ENCODE measurements at regions not wholly inside any gene's neighbourhood (a gene's known extent, or its start where the extent isn't known, plus 50 kb on each side); places are given as distances from the start of the nearest gene placed in this dataset.
A peak's percentile ranks its signal among the peaks of the same experiment; 100 is the strongest.
"Not testable (repeated sequence)": the region's sequence is repeated elsewhere in the genome, so short reads cannot be mapped to it uniquely, and the experiment has no call there.

- DNase-seq (ENCODE audit: low spot score): no peak
Observed at GRCh38 chr4:112775801-112776200, 138.9 kb downstream of the LARP7 start.

GRCh38 chr4:112776535-112776934 is 139.6 kb downstream of the LARP7 start:
- no peak for DNase-seq (ENCODE audit: low spot score)

GRCh38 chr4:112778520-112778919 is 141.6 kb downstream of the LARP7 start:
- DNase-seq (ENCODE audit: low spot score): no peak

GRCh38 chr4:112793033-112793432 is 156.1 kb downstream of the LARP7 start:
- DNase-seq (ENCODE audit: low spot score): no peak

- no peak for DNase-seq (ENCODE audit: low spot score)
Observed at GRCh38 chr4:112800001-112800400, 163.1 kb downstream of the LARP7 start.

GRCh38 chr4:112801341-112801740 is 164.4 kb downstream of the LARP7 start:
- DNase-seq (ENCODE audit: low spot score): no peak

- DNase-seq (ENCODE audit: low spot score): no peak
Observed at GRCh38 chr4:112802780-112803179, 165.8 kb downstream of the LARP7 start.

- DNase-seq (ENCODE audit: low spot score): no peak
Observed at GRCh38 chr4:112807083-112807482, 170.1 kb downstream of the LARP7 start.

- no peak for DNase-seq (ENCODE audit: low spot score)
Observed at GRCh38 chr4:112808001-112808400, 171.1 kb downstream of the LARP7 start.

GRCh38 chr4:112813790-112814189 is 176.8 kb downstream of the LARP7 start:
- peak; percentile 35 for DNase-seq (ENCODE audit: low spot score)

GRCh38 chr4:112817933-112818593 is 181.1 kb downstream of the LARP7 start:
- peak; percentile 98 for DNase-seq (ENCODE audit: low spot score)

GRCh38 chr4:112818594-112818965 is 181.6 kb downstream of the LARP7 start:
- peak; percentile 66 for DNase-seq (ENCODE audit: low spot score)

GRCh38 chr4:112819729-112820128 is 182.8 kb downstream of the LARP7 start:
- DNase-seq (ENCODE audit: low spot score): no peak

- no peak for DNase-seq (ENCODE audit: low spot score)
Observed at GRCh38 chr4:112823156-112823555, 186.2 kb downstream of the LARP7 start.

GRCh38 chr4:112823606-112824005 is 186.7 kb downstream of the LARP7 start:
- DNase-seq (ENCODE audit: low spot score): no peak

- no peak for DNase-seq (ENCODE audit: low spot score)
Observed at GRCh38 chr4:112830753-112831386, 193.9 kb downstream of the LARP7 start.

GRCh38 chr4:112832493-112832892 is 195.6 kb downstream of the LARP7 start:
- no peak for DNase-seq (ENCODE audit: low spot score)

- DNase-seq (ENCODE audit: low spot score): no peak
Observed at GRCh38 chr4:112836895-112837294, 200.0 kb downstream of the LARP7 start.

- DNase-seq (ENCODE audit: low spot score): not testable (repeated sequence)
Observed at GRCh38 chr4:112838015-112838414, 201.1 kb downstream of the LARP7 start.

- no peak for DNase-seq (ENCODE audit: low spot score)
Observed at GRCh38 chr4:112840061-112840460, 203.1 kb downstream of the LARP7 start.

GRCh38 chr4:112840619-112841018 is 203.7 kb downstream of the LARP7 start:
- DNase-seq (ENCODE audit: low spot score): no peak

- DNase-seq (ENCODE audit: low spot score): no peak
Observed at GRCh38 chr4:112842513-112842912, 205.6 kb downstream of the LARP7 start.

- DNase-seq (ENCODE audit: low spot score): no peak
Observed at GRCh38 chr4:112845386-112845785, 204.1 kb upstream of the ANK2 start.

- no peak for DNase-seq (ENCODE audit: low spot score)
Observed at GRCh38 chr4:112847045-112847444, 202.4 kb upstream of the ANK2 start.
